ENCODE measurements at regions not wholly inside any gene's neighbourhood (a gene's known extent, or its start where the extent isn't known, plus 50 kb on each side); places are given as distances from the start of the nearest gene placed in this dataset.

DNA sequence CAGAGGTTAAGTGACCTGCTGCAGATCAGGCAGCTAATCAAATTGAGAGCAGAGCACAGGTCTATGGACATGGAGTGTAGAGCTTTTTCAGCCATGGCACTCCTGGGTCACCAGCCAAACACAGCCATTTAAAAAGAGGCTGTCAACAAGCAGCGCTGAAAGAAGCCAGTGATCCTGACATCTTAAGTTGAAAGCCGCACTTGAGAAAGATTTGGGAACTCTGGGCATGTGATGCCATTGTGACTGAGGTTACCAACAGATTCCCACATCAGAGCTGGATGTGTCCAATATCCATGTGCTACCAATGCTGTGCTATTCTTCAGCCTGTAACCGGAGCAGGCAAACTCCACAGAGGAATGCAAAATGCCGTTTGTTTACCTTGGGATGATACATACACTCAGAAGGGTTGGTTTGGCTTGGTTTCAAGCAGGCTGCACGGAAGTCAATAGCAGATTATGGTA, 56.2 kb upstream of the ABLIM1 start:
- TF ChIP-seq, protein P1, sequence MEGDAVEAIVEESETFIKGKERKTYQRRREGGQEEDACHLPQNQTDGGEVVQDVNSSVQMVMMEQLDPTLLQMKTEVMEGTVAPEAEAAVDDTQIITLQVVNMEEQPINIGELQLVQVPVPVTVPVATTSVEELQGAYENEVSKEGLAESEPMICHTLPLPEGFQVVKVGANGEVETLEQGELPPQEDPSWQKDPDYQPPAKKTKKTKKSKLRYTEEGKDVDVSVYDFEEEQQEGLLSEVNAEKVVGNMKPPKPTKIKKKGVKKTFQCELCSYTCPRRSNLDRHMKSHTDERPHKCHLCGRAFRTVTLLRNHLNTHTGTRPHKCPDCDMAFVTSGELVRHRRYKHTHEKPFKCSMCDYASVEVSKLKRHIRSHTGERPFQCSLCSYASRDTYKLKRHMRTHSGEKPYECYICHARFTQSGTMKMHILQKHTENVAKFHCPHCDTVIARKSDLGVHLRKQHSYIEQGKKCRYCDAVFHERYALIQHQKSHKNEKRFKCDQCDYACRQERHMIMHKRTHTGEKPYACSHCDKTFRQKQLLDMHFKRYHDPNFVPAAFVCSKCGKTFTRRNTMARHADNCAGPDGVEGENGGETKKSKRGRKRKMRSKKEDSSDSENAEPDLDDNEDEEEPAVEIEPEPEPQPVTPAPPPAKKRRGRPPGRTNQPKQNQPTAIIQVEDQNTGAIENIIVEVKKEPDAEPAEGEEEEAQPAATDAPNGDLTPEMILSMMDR (conservative IDR thresholded peaks at IDR 0.05; ENCODE audit: low read length): no peak
- no peak for TF ChIP-seq EZH2phosphoT487 (IDR thresholded peaks at IDR 0.05; ENCODE audit: borderline replicate concordance, low read depth, low read length)
